Activated CD8-positive, alpha-beta T cell treated with anti-CD3 and anti-CD28 coated beads for 36 hours (primary cell): ENCODE measurements at regions not wholly inside any gene's neighbourhood (a gene's known extent, or its start where the extent isn't known, plus 50 kb on each side); places are given as distances from the start of the nearest gene placed in this dataset.

Source experiments
- ATAC-seq: fragments of 200-7000 bp; cut with Tn5 transposase; one replicate; pipeline ENCODE4 v1.10.0; 2021; ENCODE audit warnings: mild to moderate bottlenecking, moderate library complexity
- CTCF ChIA-PET: fragments of 350-600 bp; sonication (Branson Sonifier 250); formaldehyde crosslinking; loops from one replicate; lab custom pipeline; 2021; ENCODE audit warnings: antibody characterized with exemption; lab: Charles Lee
- POLR2A ChIA-PET: fragments of 350-600 bp; sonication (Branson Sonifier 250); formaldehyde crosslinking; loops from one replicate; lab custom pipeline; 2021; ENCODE audit warnings: antibody characterized with exemption; lab: Charles Lee
- DNase-seq: peaks from one replicate; pipeline ENCODE4 v3.0.0-alpha.2; 2020
- H3K27ac Mint-ChIP-seq: one replicate; pipeline ENCODE4 v1.8.0; 2021; ENCODE audit warnings: mild to moderate bottlenecking, mixed read lengths
- H3K27me3 Mint-ChIP-seq: one replicate; pipeline ENCODE4 v1.8.0; 2021; ENCODE audit warnings: mixed read lengths
- H3K36me3 Mint-ChIP-seq: one replicate; pipeline ENCODE4 v1.8.0; 2021; ENCODE audit warnings: low read depth, mixed read lengths
- H3K4me1 Mint-ChIP-seq: one replicate; pipeline ENCODE4 v1.8.0; 2021; ENCODE audit warnings: low read depth, mixed read lengths
- H3K4me3 Mint-ChIP-seq: one replicate; pipeline ENCODE4 v1.8.0; 2021; ENCODE audit warnings: mild to moderate bottlenecking, moderate library complexity, mixed read lengths
- H3K9me3 Mint-ChIP-seq: one replicate; pipeline ENCODE4 v1.8.0; 2021; ENCODE audit warnings: mixed read lengths
- CTCF ChIP-seq: fragments of 200-600 bp; IDR thresholded peaks from one replicate; pipeline ENCODE4 v1.8.0; 2022; ENCODE audit warnings: antibody characterized with exemption, mild to moderate bottlenecking
- intact Hi-C: fragments of 100-400 bp; cut with micrococcal nuclease; formaldehyde crosslinking; loops from one replicate; pipeline ENCODE4 v1.10.0; 2022

GRCh38 chr3:157840564-157840963 lies 265.7 kb downstream of the SHOX2 start:
- no peak for TF ChIP-seq CTCF
- intact Hi-C loops = no loop called here
- H3K27ac Mint-ChIP-seq = no peak overlapping the region
- CTCF ChIA-PET = no interaction called here
- H3K4me1 Mint-ChIP-seq = no peaks in the 10 kb centered on the region
- H3K27me3 Mint-ChIP-seq = no peaks in the 10 kb centered on the region
- no peak overlapping the region for H3K4me3 Mint-ChIP-seq
- H3K36me3 Mint-ChIP-seq = no peaks in the 10 kb centered on the region
- H3K9me3 Mint-ChIP-seq = no peaks in the 10 kb centered on the region
- POLR2A ChIA-PET = no interaction called here
- no peak for DNase-seq
- ATAC-seq = no peak

DNA sequence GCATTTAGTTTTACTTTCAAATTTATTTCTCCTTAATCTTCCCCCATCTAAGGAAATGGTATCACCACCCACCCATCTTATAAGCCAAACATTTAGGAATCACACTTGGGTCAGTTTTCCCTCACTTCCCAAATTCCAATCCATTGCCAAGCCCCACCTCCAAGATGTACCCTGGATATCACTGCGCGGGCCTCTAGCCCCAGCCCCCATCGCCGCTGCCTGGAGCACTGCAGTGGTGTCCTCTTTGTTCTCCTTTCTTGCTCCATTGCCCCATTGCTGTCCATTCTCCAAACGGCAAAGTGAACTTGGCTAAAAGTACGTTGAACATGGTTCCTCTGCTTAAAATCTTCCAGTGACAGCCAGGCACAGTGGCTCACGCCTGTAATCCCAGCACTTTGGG lies 267.8 kb downstream of the SHOX2 start:
- Mint-ChIP-seq H3K4me3 (no peak overlapping the region), H3K9me3 (no peaks in the 10 kb centered on the region), H3K36me3 (no peaks in the 10 kb centered on the region), H3K27ac (no peak overlapping the region), H3K4me1 (no peaks in the 10 kb centered on the region), H3K27me3 (no peaks in the 10 kb centered on the region)
- ChIA-PET CTCF (no interaction called here), POLR2A (no interaction called here)
- no peak for TF ChIP-seq CTCF
- ATAC-seq (no peak), DNase-seq (no peak)
- intact Hi-C loops = no loop called here

DNA sequence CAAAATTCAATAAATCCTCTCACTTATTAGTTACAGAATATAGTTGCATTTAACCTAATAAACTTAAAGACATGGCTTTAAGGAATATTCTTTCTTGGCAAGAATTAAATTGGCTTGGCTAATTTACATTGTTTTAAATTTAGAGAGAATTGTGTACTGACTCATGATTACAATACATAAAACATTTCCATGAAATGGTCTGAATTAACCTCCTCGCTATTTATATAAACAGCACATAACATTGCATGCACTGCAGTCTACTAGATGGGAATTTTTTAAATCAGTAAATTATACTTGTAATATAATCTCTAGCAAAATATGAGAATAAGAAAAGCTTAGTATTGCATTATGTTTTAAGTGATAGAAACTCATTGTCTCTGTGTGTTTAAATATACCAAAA lies 268.9 kb downstream of the SHOX2 start:
- intact Hi-C loops = no loop called here
- ChIA-PET POLR2A (no interaction called here), CTCF (no interaction called here)
- no peak overlapping the region for H3K27ac Mint-ChIP-seq
- DNase-seq (no peak), ATAC-seq (no peak)
- TF ChIP-seq CTCF = no peak
- H3K4me1 Mint-ChIP-seq = no peaks in the 10 kb centered on the region
- H3K36me3 Mint-ChIP-seq = no peaks in the 10 kb centered on the region
- H3K27me3 Mint-ChIP-seq = no peaks in the 10 kb centered on the region
- H3K9me3 Mint-ChIP-seq = no peaks in the 10 kb centered on the region
- no peak overlapping the region for H3K4me3 Mint-ChIP-seq

DNA sequence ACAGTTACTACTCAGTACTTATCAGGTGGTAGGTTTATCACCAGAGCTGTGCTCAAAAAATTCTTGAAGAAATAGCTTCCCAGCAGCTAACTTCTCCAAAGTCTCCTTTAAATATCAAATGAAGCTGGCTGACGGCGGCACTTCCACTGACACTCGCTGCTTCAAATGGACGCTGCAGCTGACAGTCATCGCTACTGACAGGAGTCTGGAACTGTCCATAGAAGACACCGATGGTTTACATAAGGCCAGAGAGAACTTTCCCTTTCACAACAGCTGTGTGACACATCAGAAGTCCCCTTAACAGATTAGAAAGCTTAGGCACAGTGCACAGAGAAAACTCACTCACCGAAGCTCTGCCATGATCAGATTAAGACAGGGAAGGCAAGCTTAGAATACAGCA lies 270.2 kb downstream of the SHOX2 start:
- ChIA-PET POLR2A (no interaction called here), CTCF (no interaction called here)
- Mint-ChIP-seq H3K4me3 (no peak overlapping the region), H3K36me3 (no peaks in the 10 kb centered on the region), H3K9me3 (no peaks in the 10 kb centered on the region), H3K4me1 (no peaks in the 10 kb centered on the region), H3K27me3 (no peaks in the 10 kb centered on the region), H3K27ac (no peak overlapping the region)
- no peak for DNase-seq
- no peak for TF ChIP-seq CTCF
- ATAC-seq = no peak
- intact Hi-C loops = no loop called here

GRCh38 chr3:157832588-157832987 lies 273.6 kb downstream of the SHOX2 start:
- ChIA-PET CTCF (no interaction called here), POLR2A (no interaction called here)
- H3K4me1 Mint-ChIP-seq = no peaks in the 10 kb centered on the region
- intact Hi-C loops = no loop called here
- DNase-seq (no peak), ATAC-seq (no peak)
- H3K4me3 Mint-ChIP-seq = no peak overlapping the region
- H3K27me3 Mint-ChIP-seq = no peaks in the 10 kb centered on the region
- peaks cover 8% of the 10 kb centered on the region for H3K9me3 Mint-ChIP-seq
- no peak overlapping the region for H3K27ac Mint-ChIP-seq
- no peaks in the 10 kb centered on the region for H3K36me3 Mint-ChIP-seq
- TF ChIP-seq CTCF = no peak
